Upper lobe of left lung (tissue), 6 donors: ENCODE measurements at regions not wholly inside any gene's neighbourhood (a gene's known extent, or its start where the extent isn't known, plus 50 kb on each side); places are given as distances from the start of the nearest gene placed in this dataset.

Experiments used
- ATAC-seq, 2 donors: fragments of 200-7000 bp; cut with Tn5 transposase; one replicate each; pipeline ENCODE4 v1.9.1; 2022; ENCODE audit warnings: mild to moderate bottlenecking in 2 of 2, moderate library complexity in 2 of 2; ENCODE audit not compliant: low FRiP score in 2 of 2
- DNase-seq, 2 donors: peaks; one replicate each; pipeline ENCODE4 v3.0.0-alpha.2; 2019 to 2020
- H3K27ac ChIP-seq, 4 donors: fragments of 200-600 bp; sonication (generic); one replicate each; pipeline ENCODE4 v1.5.1; 2016 to 2019
- H3K27me3 ChIP-seq, 4 donors: fragments of 200-600 bp; sonication (generic); one replicate each; pipeline ENCODE4 v1.5.1; 2017 to 2019
- H3K36me3 ChIP-seq, 4 donors: fragments of 200-600 bp; sonication (generic); one replicate each; pipeline ENCODE4 v1.5.1; 2016 to 2019
- H3K4me1 ChIP-seq, 4 donors: fragments of 200-600 bp; sonication (generic); one replicate each; pipeline ENCODE4 v1.5.1; 2018 to 2019
- H3K4me3 ChIP-seq, 4 donors: fragments of 200-600 bp; sonication (generic); one replicate each; pipeline ENCODE4 v1.5.1; 2017 to 2019; ENCODE audit warnings: mild to moderate bottlenecking in 2 of 4, moderate library complexity in 1 of 4
- H3K9me3 ChIP-seq, 4 donors: fragments of 200-600 bp; sonication (generic); one replicate each; pipeline ENCODE4 v1.5.1; 2018 to 2019
- CTCF ChIP-seq, 6 experiments: fragments of 450-650 bp in 4 of 6; fragments of 200-600 bp in 2 of 6; sonication (generic) in 2 of 6; IDR thresholded peaks; one replicate each; pipeline ENCODE4 v1.5.1; 2016 to 2019; ENCODE audit warnings: antibody characterized with exemption in 6 of 6
- EP300 ChIP-seq, 4 donors: sonication (generic); formaldehyde crosslinking; IDR thresholded peaks; one replicate each; pipeline ENCODE4 v1.5.1; 2017; ENCODE audit warnings: antibody characterized with exemption in 4 of 4, control low read depth in 2 of 4
- POLR2A ChIP-seq, 4 donors: fragments of 450-650 bp; IDR thresholded peaks; one replicate each; pipeline ENCODE4 v1.5.1; 2016 to 2017; ENCODE audit warnings: antibody characterized with exemption in 4 of 4, mild to moderate bottlenecking in 2 of 4
- POLR2AphosphoS5 ChIP-seq, 2 donors: sonication (generic); formaldehyde crosslinking; IDR thresholded peaks; one replicate each; pipeline ENCODE4 v1.5.1; 2017; ENCODE audit warnings: antibody characterized with exemption in 2 of 2
- WGBS, 2 donors: methylation state at CpG; one replicate each; pipeline ENCODE4 v1.1.5; 2017 to 2018; 5-methylcytosine and 5-hydroxymethylcytosine counted together
- donor health status: DM: no; HTN: no; CAD: no; lungs with moderate emphysema.
- donor health status: DM: no; HTN: yes; CAD: no; lungs with severe emphysema.

- Histone ChIP-seq H3K36me3 (no peaks in the 10 kb centered on the region), H3K4me3 (no peak overlapping the region), H3K27me3 (no peaks in the 10 kb centered on the region), H3K9me3 (no peaks in the 10 kb centered on the region), H3K27ac (no peak overlapping the region), H3K4me1 (no peaks in the 10 kb centered on the region)
- DNase-seq (no peak), ATAC-seq (no peak)
- 77 to 81% methylated on average over 4 of the region's 4 CpGs for WGBS, 2 donors
- no peak for TF ChIP-seq CTCF (IDR thresholded peaks at IDR 0.05)
- no peak for TF ChIP-seq POLR2AphosphoS5 (IDR thresholded peaks at IDR 0.05)
These were observed 337.5 kb downstream of the FLRT2 start for GRCh38 chr14:85867450-85867849.

- DNase-seq (no peak), ATAC-seq (no peak)
- TF ChIP-seq POLR2AphosphoS5 (IDR thresholded peaks at IDR 0.05) = no peak
- no peak for TF ChIP-seq CTCF (IDR thresholded peaks at IDR 0.05)
- TF ChIP-seq POLR2A (IDR thresholded peaks at IDR 0.05) = no peak
- TF ChIP-seq EP300 (IDR thresholded peaks at IDR 0.05) = no peak
- 87 to 91% methylated on average over 3 of the region's 3 CpGs for WGBS, 2 donors
- H3K4me3 ChIP-seq = no peak overlapping the region
- no peaks in the 10 kb centered on the region for H3K27me3 ChIP-seq
- H3K9me3 ChIP-seq = no peaks in the 10 kb centered on the region
- H3K36me3 ChIP-seq = no peaks in the 10 kb centered on the region
- no peaks in the 10 kb centered on the region for H3K4me1 ChIP-seq
- H3K27ac ChIP-seq = no peak overlapping the region
These were observed 335.8 kb downstream of the FLRT2 start for GRCh38 chr14:85865701-85866100.

- Histone ChIP-seq H3K9me3 (no peaks in the 10 kb centered on the region), H3K27ac (no peak overlapping the region), H3K4me3 (no peak overlapping the region), H3K36me3 (no peaks in the 10 kb centered on the region), H3K27me3 (no peaks in the 10 kb centered on the region), H3K4me1 (no peaks in the 10 kb centered on the region)
- DNase-seq (no peak), ATAC-seq (no peak)
- 64 to 72% methylated on average over 2 of the region's 2 CpGs for WGBS, 2 donors
- TF ChIP-seq EP300 (IDR thresholded peaks at IDR 0.05) (no peak), POLR2A (IDR thresholded peaks at IDR 0.05) (no peak), POLR2AphosphoS5 (IDR thresholded peaks at IDR 0.05) (no peak), CTCF (IDR thresholded peaks at IDR 0.05) (no peak)
These were observed 328.7 kb downstream of the FLRT2 start for GRCh38 chr14:85858634-85859033.

GRCh38 chr14:85856430-85856829 is 326.5 kb downstream of the FLRT2 start:
- H3K9me3 ChIP-seq = no peaks in the 10 kb centered on the region
- H3K4me1 ChIP-seq = no peaks in the 10 kb centered on the region
- ATAC-seq = no peak
- H3K36me3 ChIP-seq = no peaks in the 10 kb centered on the region
- DNase-seq = no peak
- 87 to 92% methylated on average over 1 of the region's 1 CpG for WGBS, 2 donors
- no peak overlapping the region for H3K27ac ChIP-seq
- no peaks in the 10 kb centered on the region for H3K27me3 ChIP-seq
- TF ChIP-seq POLR2A (IDR thresholded peaks at IDR 0.05) = no peak
- TF ChIP-seq EP300 (IDR thresholded peaks at IDR 0.05) = no peak
- no peak for TF ChIP-seq POLR2AphosphoS5 (IDR thresholded peaks at IDR 0.05)
- no peak for TF ChIP-seq CTCF (IDR thresholded peaks at IDR 0.05)
- no peak overlapping the region for H3K4me3 ChIP-seq

- no peaks in the 10 kb centered on the region for H3K27me3 ChIP-seq
- H3K36me3 ChIP-seq = no peaks in the 10 kb centered on the region
- no peak for ATAC-seq
These were observed 324.1 kb downstream of the FLRT2 start for GRCh38 chr14:85853996-85854526.

More at GRCh38 chr14:85853996-85854526, 324.1 kb downstream of the FLRT2 start:
- no peak for DNase-seq
- WGBS, 2 donors = 94 to 95% methylated on average over 2 of the region's 2 CpGs
- no peaks in the 10 kb centered on the region for H3K4me1 ChIP-seq
- H3K27ac ChIP-seq = no peak overlapping the region
- H3K9me3 ChIP-seq = no peaks in the 10 kb centered on the region
- no peak for TF ChIP-seq CTCF (IDR thresholded peaks at IDR 0.05)
- TF ChIP-seq POLR2A (IDR thresholded peaks at IDR 0.05) = no peak
- no peak for TF ChIP-seq POLR2AphosphoS5 (IDR thresholded peaks at IDR 0.05)
- TF ChIP-seq EP300 (IDR thresholded peaks at IDR 0.05) = no peak
- H3K4me3 ChIP-seq = no peak overlapping the region
